ENCODE measurements at regions not wholly inside any gene's neighbourhood (a gene's known extent, or its start where the extent isn't known, plus 50 kb on each side); places are given as distances from the start of the nearest gene placed in this dataset.
"Not testable (repeated sequence)": the region's sequence is repeated elsewhere in the genome, so short reads cannot be mapped to it uniquely, and the experiment has no call there.

- intact Hi-C loops (cut with DNase I; ENCODE audit: low total_unique reads), result no loop called here
Measured at GRCh38 chr2:37800176-37800858, 124.8 kb upstream of the RMDN2 start.

GRCh38 chr2:37802211-37802752 lies 122.8 kb upstream of the RMDN2 start:
- no peak overlapping the region for H3K27ac ChIP-seq

More at GRCh38 chr2:37800176-37800858, 124.8 kb upstream of the RMDN2 start:
- Histone ChIP-seq H3K9me3 (no peaks in the 10 kb centered on the region), H3K27me3 (no peaks in the 10 kb centered on the region), H3K4me1 (peaks cover 0 to 42% (median 19%) of the 10 kb centered on the region in 4 donors), H3K36me3 (no peaks in the 10 kb centered on the region), H3K27ac (no peak overlapping the region), H3K4me3 (no peak overlapping the region)
- DNase-seq, result no peak
- TF ChIP-seq CTCF (IDR thresholded peaks at IDR 0.05), result no peak

GRCh38 chr2:37802899-37803379 lies 122.1 kb upstream of the RMDN2 start:
- no peak overlapping the region for H3K27ac ChIP-seq
- no peaks in the 10 kb centered on the region for H3K27me3 ChIP-seq
- H3K36me3 ChIP-seq, result no peaks in the 10 kb centered on the region
- H3K4me3 ChIP-seq, result no peak overlapping the region
- DNase-seq, result no peak
- H3K4me1 ChIP-seq, result peaks cover 0 to 27% (median 13%) of the 10 kb centered on the region in 4 donors
- no peaks in the 10 kb centered on the region for H3K9me3 ChIP-seq
- intact Hi-C loops (cut with DNase I; ENCODE audit: low total_unique reads), result no loop called here
- TF ChIP-seq CTCF (IDR thresholded peaks at IDR 0.05), result no peak

More at GRCh38 chr2:37802211-37802752, 122.8 kb upstream of the RMDN2 start:
- no peaks in the 10 kb centered on the region for H3K36me3 ChIP-seq
- peaks cover 0 to 28% (median 13%) of the 10 kb centered on the region in 4 donors for H3K4me1 ChIP-seq
- intact Hi-C loops (cut with DNase I; ENCODE audit: low total_unique reads), result no loop called here
- no peak for TF ChIP-seq CTCF (IDR thresholded peaks at IDR 0.05)
- H3K27me3 ChIP-seq, result no peaks in the 10 kb centered on the region
- H3K9me3 ChIP-seq, result no peaks in the 10 kb centered on the region
- H3K4me3 ChIP-seq, result no peak overlapping the region
- DNase-seq, result no peak

- DNase-seq; H3K36me3 ChIP-seq; H3K27ac ChIP-seq; H3K9me3 ChIP-seq; H3K4me3 ChIP-seq; H3K27me3 ChIP-seq; intact Hi-C loops (cut with DNase I; ENCODE audit: low total_unique reads): not testable (repeated sequence)
- peaks cover 0 to 36% (median 18%) of the 10 kb centered on the region in 4 donors for H3K4me1 ChIP-seq
Measured at GRCh38 chr2:37806004-37806403, 119.1 kb upstream of the RMDN2 start.

GRCh38 chr2:37809525-37809924 lies 115.6 kb upstream of the RMDN2 start:
- peak in 1 of 2 donors; percentile 72 for DNase-seq
- Histone ChIP-seq H3K27ac (peak overlapping the region in 1 of 2 donors; percentile 50), H3K36me3 (no peaks in the 10 kb centered on the region), H3K27me3 (no peaks in the 10 kb centered on the region), H3K9me3 (no peaks in the 10 kb centered on the region), H3K4me3 (no peak overlapping the region), H3K4me1 (peaks cover 0 to 21% (median 10%) of the 10 kb centered on the region in 4 donors)
- intact Hi-C loops (cut with DNase I; ENCODE audit: low total_unique reads), result no loop called here
- peak; percentile 46 to 60 for TF ChIP-seq CTCF (IDR thresholded peaks at IDR 0.05)

GRCh38 chr2:37809931-37810570 lies 115.0 kb upstream of the RMDN2 start:
- intact Hi-C loops (cut with DNase I; ENCODE audit: low total_unique reads), result loop anchor here (10.0 kb wide), 1 partner anchor 65 kb away; no protein-coding TSS in a partner anchor
- Histone ChIP-seq H3K36me3 (no peaks in the 10 kb centered on the region), H3K27ac (peak overlapping the region in 1 of 2 donors; percentile 50), H3K9me3 (no peaks in the 10 kb centered on the region), H3K4me1 (peaks cover 0 to 21% (median 10%) of the 10 kb centered on the region in 4 donors), H3K27me3 (no peaks in the 10 kb centered on the region), H3K4me3 (no peak overlapping the region)
- TF ChIP-seq CTCF (IDR thresholded peaks at IDR 0.05), result no peak
- DNase-seq, result no peak
